T47D (cell line): ENCODE measurements at regions not wholly inside any gene's neighbourhood (a gene's known extent, or its start where the extent isn't known, plus 50 kb on each side); places are given as distances from the start of the nearest gene placed in this dataset.
A peak's percentile ranks its signal among the peaks of the same experiment; 100 is the strongest.
"Not testable (repeated sequence)": the region's sequence is repeated elsewhere in the genome, so short reads cannot be mapped to it uniquely, and the experiment has no call there.

ENCODE experiments used
- DNase-seq, 2 experiments: peaks; one replicate each; pipeline versions ENCODE4 v3.0.0 to v3.0.0-alpha.2; 2011 to 2012; ENCODE audit warnings: low read depth in 1 of 2, low spot score in 1 of 2
- JUND ChIP-seq: IDR thresholded peaks from 2 replicates; pipeline ENCODE4 v1.6.1; 2012; ENCODE audit warnings: low read depth
- in situ Hi-C: cut with HindIII; loops from 2 replicates; pipeline ENCODE4 v1.10.0; 2016; ENCODE audit warnings: low sequenced_read_pairs, low pct_unique_long_range_greater_than_20kb

- DNase-seq, result no peak
- TF ChIP-seq JUND, result no peak
- in situ Hi-C loops, result no loop called here
Observed at GRCh38 chr10:71004176-71005075, 116.1 kb upstream of the PCBD1 start.

DNA sequence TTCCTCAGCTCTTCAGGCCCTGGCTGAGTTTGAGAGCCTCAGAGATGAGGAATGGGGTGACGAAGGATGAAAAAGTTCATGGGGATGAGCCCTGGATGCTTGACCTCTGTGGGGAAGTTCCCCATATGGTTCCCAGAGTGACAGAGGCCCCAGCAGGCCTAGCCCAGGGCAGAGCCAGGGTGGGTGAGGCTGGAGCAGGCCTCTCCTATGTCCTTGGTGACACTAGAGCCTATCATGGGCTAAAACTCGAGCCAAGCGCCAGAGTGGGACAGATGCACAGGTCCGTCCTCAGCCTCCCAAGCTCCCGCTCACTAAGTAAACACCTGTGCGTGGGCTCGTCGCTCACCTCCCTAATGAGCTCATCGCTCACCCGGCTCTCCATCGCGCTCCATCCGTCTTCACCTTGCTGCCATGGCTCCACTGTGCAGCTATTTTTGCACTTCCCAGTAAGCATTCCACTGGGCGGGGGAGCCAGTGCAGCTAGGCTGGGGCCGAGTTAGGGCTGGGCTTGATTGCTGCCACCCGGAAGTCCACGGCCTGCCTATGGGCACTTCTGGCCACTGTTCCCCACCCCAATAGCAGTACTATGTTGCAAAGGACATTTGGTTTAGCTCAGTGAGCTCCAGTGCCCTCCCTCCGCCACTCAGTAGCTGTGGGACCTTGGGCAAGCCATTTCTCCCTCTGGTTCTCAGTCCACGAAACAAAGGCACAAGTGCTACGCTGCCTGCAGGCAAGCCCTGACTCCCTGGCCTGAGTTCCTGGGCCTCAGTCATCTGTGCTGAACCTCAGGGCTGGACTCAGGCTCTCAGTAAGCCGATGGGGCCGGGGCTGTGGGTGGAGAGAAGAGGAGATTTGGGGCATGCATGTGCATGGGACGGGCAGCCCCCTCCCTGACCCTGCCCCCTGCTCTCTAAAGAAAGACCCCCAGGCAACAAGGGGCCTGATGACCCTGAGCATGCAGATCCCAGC lies 117.3 kb upstream of the PCBD1 start:
- no peak for TF ChIP-seq JUND
- in situ Hi-C loops, result no loop called here
- DNase-seq, result no peak

GRCh38 chr10:71006506-71006905 lies 118.1 kb upstream of the PCBD1 start:
- DNase-seq, result no peak
- TF ChIP-seq JUND, result no peak
- in situ Hi-C loops, result no loop called here

DNA sequence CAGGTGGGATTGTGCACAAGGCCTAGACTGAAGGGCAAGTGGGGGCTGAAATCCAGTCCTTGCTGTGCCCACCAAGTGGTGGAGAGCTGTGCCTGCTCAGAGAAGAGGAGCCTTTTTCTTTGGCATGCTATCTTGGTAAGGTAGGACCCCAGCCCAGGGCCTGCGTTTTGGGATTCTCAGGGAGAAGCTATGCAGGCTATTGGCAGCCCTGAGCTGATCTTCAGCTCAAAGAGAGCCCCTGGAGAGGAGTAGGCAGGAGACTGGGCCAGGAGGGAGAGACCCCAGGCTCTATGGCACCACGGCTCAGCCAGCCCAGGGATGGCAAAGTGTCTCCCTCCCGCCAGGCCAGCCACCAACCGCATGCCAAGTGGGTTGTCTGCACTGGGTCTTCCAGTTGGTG lies 119.2 kb upstream of the PCBD1 start:
- in situ Hi-C loops, result no loop called here
- DNase-seq, result no peak
- TF ChIP-seq JUND, result no peak

- no peak for TF ChIP-seq JUND
- in situ Hi-C loops, result no loop called here
- DNase-seq, result no peak
Observed at GRCh38 chr10:71008150-71008549, 119.8 kb upstream of the PCBD1 start.

- TF ChIP-seq JUND, result no peak
Observed at GRCh38 chr10:71009126-71009525, 120.8 kb upstream of the PCBD1 start.

DNA sequence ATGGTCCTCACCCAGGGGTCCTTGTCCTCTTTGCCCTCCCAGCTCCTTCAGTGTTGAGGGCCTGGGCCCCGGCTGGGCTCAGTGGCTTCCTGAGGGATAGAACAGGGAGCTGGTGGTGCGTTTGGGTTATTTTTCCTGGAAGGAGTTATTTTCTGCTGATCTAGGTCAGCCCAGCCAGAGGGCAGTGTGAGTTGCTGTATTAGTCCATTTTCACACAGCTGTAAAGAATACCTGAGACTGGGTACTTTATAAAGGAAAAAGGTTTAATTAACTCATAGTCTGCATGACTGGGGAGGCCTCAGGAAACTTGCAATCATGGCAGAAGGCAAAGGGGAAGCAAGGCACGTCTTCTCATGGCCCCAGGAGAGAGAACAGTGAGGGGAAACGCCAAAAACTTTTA lies 122.4 kb upstream of the PCBD1 start:
- TF ChIP-seq JUND, result no peak
- in situ Hi-C loops, result no loop called here
- DNase-seq, result peak in 1 of 2 experiments; percentile 9

More at GRCh38 chr10:71009126-71009525, 120.8 kb upstream of the PCBD1 start:
- in situ Hi-C loops, result no loop called here
- DNase-seq, result no peak

DNA sequence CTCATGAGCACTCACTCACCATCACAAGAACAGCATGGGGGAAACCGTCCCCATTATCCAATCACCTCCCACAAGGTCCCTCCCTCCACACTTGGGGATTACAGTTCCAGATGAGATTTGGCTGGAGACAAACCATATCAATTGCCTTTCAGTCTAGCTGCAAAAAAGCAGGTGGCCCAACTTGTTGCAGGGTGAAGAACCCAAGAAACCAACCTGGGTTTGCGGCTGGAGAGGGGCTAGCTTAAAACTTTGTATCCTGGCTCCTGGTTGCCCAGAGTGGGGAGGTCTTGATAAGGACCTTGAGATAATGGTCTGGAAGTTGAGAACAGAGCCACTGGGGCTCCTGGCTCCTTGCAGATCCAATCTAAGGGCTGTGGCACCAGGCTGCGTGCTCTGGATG lies 122.8 kb upstream of the PCBD1 start:
- in situ Hi-C loops, result no loop called here
- TF ChIP-seq JUND, result no peak
- no peak for DNase-seq

GRCh38 chr10:71014021-71014805 lies 125.8 kb upstream of the PCBD1 start:
- no peak for DNase-seq
- in situ Hi-C loops, result no loop called here

DNA sequence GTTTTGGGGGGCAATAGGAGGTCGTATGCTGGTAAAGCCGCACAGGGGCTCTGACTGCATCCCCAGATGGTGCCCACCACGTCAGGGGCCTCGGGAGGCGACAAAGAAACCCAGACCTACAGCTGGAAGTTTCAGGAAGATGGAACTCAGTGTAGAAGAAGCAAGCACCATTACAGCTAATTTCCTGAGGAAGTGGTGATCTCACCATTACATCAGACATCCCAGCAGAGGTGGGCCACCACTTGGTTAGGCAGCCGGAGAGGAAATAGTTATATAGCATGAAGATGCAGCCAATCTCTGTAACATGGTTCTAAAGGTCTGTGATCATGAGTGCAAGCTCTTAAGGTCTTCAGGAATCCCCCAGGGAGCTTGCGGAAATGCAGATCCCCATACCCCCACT lies 127.3 kb upstream of the PCBD1 start:
- no peak for TF ChIP-seq JUND
- in situ Hi-C loops, result no loop called here
- DNase-seq, result no peak

More at GRCh38 chr10:71014021-71014805, 125.8 kb upstream of the PCBD1 start:
- no peak for TF ChIP-seq JUND

GRCh38 chr10:71020061-71020460 lies 131.7 kb upstream of the PCBD1 start:
- DNase-seq, in situ Hi-C loops: not testable (repeated sequence)

- in situ Hi-C loops, result no loop called here
- no peak for DNase-seq
- TF ChIP-seq JUND, result no peak
Observed at GRCh38 chr10:71021402-71021801, 133.0 kb upstream of the PCBD1 start.
